GM12891 (cell line): ENCODE measurements at regions not wholly inside any gene's neighbourhood (a gene's known extent, or its start where the extent isn't known, plus 50 kb on each side); places are given as distances from the start of the nearest gene placed in this dataset.

Source experiments
- POLR2A ChIP-seq: IDR thresholded peaks from 2 replicates; pipeline ENCODE4 v1.6.1; 2011; ENCODE audit warnings: low read depth, low read length, control low read depth
- POLR2AphosphoS5 ChIP-seq: IDR thresholded peaks from 2 replicates; pipeline ENCODE4 v1.6.1; 2011; ENCODE audit warnings: low read depth, low read length, control low read depth
- TAF1 ChIP-seq: IDR thresholded peaks from 2 replicates; pipeline ENCODE4 v1.6.1; 2011; ENCODE audit warnings: low read depth, low read length, control low read depth

GRCh38 chr5:125470280-125470902 is 724.0 kb upstream of the ZNF608 start:
- no peak for TF ChIP-seq POLR2A
- TF ChIP-seq POLR2AphosphoS5: no peak
- TF ChIP-seq TAF1: no peak
